NCI-H2227 (cell line): ENCODE measurements at regions not wholly inside any gene's neighbourhood (a gene's known extent, or its start where the extent isn't known, plus 50 kb on each side); places are given as distances from the start of the nearest gene placed in this dataset.
"Not testable (repeated sequence)": the region's sequence is repeated elsewhere in the genome, so short reads cannot be mapped to it uniquely, and the experiment has no call there.

Experiments used
- DNase-seq: peaks from one replicate; lab custom pipeline; 2025; ENCODE audit not compliant: unreplicated experiment; lab: John Stamatoyannopoulos, UW

DNA sequence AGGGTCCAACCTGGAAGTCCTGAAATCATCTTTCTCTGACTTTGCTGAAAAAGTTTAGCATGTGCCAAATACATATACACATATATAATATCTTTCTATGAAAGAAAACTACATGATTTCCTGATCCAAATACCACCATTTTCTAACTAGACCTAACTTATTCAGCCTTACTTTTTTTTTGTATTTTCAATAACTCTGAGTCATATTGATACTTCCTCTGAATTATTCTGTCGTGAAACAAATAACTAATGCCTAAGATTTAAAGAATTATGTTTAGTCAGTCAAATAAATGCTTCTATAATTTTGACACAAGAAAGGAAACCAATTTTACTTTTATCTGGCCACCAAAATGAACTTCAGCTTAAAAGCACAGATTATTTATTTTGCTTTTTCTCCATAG is 760.2 kb upstream of the GBE1 start:
- DNase-seq: no peak

- no peak for DNase-seq
Measured at GRCh38 chr3:82520846-82521245, 759.4 kb upstream of the GBE1 start.

DNA sequence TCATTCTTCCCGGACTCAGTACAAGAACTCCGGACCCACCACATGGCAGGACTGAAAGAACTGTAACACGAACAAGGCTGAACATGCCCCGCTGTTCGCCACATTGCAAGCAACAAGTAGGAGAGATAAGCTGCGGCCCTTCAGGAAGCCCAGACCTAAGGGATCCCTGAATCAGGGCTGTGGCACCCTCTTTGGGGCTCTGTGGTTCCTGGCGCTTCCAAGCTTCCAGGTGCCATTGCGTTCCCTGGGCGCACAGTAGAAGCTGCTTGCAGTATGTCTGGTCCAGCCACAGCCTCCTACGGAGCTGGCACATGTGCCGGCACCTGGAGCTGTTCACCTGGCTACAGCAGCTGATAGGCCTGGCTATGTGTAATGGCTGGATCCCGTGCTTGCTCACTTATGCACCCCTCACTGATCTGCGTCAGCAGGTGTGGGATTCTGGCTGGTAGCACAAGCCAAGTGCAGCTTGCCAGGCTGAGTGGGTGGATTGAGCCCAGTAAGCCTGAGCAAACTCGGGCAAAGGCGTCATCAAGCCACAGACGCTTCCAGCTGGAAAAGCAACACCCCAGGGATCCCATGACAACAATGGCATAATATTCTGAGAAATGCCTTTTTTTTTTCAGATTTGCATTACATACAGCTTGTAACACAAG is 748.6 kb upstream of the GBE1 start:
- DNase-seq: no peak

DNA sequence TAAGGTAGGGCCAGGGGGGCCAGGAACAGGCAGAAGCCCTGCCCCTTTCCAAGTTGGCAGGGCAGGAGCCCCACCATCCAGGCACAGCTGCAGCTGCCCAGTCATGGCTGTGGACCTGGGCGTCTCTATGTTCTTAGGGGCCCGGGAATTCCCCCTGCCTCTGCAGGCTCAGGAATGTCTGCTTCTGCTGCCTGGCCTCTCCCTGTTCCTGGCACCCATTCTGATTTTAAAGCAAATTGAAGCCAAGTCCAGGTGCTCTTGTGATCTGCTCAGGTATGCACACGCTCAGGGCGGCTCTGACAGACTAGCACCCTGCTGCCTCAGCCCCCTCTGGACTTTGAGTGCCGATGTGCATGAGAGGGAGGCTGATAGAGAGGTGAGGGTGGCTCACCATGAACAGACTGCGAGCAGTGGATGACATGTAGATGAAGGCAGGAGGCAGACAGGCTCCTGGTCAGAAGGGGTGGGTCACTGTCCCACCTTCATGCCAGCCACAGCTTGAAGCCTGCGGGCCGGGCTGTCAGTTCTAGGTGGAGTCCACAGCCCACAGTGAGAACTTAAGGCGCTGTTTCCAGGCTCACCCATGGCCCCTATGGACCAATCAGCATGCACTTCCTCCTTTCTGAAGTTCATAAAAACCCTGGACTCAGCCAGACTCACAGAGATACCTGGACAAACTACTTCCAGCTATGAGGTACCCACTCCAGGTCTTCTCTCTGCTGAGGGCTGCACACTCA is 747.8 kb upstream of the GBE1 start:
- no peak for DNase-seq

GRCh38 chr3:82506204-82506603 is 744.8 kb upstream of the GBE1 start:
- no peak for DNase-seq

DNA sequence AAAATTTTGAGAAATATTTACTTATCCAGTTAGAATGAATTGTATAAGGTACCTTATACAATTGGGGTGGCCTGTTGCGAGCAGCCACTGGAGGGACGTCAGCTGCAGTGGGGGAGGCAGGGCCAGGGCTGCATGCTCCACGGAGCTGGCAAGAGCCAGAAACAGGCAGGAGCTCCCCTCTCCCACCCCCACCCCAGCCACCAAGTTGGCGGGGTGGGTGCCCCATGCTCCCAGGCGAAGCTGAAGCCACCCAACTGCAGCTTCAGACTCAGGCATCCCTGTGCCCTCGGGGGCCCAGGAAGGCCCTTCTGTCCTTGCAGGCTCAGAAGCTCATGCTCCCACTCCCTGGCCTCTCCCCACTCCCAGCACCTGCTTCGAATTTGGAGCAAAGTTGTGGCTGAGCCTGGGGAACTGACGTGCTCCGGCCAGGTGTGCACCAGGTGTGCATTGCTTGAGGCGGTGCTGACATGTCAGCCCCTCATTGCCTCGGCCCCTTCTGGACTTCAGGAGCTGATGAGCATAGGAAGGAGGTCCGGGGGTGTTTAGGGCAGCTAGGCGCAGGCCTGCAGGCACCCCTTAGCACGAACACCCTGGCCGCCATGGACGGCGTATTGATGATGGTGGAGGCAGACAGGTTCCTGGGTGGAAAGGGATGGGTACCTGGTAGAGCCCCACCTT is 743.8 kb upstream of the GBE1 start:
- DNase-seq: no peak

GRCh38 chr3:82498186-82498585 is 736.7 kb upstream of the GBE1 start:
- DNase-seq: no peak

DNA sequence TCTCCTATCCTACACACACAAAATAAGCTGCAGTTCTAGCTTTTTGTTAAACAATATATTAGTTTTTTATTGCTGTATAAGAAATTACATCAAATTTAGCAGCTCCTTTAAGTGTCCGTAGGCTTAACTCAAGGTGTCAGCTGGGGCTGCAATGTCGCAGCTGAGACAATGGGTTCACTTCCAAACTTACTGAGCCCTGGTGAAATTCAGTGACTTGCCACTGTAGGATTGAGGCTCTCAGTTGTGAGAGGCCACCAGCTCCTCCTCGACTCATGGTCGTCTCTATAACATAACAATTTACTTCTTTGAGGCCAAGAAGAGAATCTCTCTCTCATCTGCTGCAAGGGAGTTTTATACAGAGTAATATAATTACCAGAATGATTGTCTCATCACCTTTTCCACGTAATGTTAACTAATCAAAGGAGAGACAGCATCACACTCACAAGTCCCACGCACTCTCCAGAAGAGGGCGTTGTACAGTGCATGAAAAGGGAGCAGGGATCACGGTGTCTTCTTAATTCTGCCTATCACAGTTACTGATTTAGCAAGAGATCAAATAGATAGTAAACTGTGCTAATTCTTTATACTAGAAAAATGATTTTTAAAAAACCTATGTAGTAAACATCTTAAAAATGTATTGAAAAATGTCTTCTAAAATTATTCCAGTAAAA is 735.6 kb upstream of the GBE1 start:
- DNase-seq: no peak

GRCh38 chr3:82495655-82496054 is 734.2 kb upstream of the GBE1 start:
- DNase-seq: no peak

DNA sequence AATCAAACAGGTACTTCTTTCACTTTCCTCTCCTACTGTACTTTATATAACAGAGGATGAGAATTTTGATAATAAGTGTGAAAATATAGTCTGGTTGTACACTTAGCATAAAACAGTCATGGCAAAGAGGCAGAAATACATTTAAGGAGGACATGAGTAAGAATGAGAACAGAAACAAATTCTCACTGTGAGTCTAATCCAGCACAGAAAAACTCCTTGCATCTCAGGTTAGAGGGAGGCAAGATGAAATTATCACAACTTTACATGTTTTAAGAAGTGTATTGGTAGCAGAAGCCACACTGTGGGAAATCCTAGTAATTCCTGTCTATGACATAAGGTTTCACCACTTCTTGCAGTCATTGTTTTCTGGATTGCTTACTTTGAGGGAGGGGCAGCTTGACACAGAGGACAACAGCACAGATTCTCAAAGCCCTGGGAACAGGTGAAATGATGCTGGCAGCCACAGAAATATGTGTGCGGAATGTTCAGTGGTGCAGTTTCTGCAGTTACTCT is 733.6 kb upstream of the GBE1 start:
- DNase-seq: no peak

DNA sequence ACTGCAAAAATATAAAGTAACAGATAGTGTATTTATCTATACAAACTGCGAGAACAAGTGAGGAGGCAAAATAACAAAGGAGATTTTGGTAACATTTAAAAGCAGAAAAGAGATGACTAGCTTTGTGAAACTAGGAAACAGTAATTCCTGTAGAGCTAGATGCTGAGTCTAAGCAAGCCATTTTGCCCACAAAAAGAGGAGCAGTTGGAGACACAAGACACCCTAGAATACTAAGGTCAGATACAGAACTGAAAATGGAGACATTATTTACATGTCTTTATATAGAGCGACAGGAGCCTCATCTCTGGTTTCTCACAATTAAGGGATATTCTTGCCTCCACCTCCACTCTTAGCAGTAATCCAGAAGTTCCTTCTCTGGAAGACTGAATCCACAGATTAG is 732.4 kb upstream of the GBE1 start:
- no peak for DNase-seq

DNA sequence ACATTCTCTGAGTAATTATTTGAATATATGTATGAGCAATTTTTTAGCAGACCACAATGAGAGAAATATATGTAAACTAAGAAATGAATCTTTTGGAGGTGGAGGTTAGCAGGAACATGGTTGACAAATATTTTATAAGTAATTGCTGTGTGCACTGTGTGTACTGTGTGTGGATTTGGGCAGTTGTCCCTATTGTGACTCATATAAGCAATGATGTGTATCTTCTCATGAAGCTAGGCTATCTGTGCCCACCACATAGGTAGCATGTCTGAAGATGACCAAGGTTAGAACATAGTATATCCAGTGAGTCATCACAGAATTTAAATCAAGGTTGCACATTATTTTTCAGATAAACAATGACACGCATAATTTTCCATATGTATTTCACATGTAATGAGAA is 713.9 kb upstream of the GBE1 start:
- DNase-seq: no peak

DNA sequence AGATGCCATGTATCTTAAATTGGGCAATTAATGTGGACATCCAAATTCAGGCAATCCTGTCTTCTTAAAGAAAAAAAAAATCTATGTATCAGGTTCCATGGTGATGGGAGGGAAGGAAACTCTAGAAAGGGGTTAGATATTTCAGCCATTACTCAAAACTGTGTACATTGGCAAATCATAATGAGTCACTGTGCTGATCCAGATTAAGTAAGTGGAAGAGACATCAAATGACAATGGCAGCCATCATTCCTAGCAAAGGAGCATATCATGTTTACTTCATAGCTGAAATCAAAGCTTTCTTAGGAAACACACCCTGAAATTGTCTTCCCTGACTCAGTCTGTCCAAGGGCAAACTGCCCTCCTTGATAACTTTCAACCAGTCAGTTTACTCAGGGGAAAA is 713.3 kb upstream of the GBE1 start:
- no peak for DNase-seq

DNA sequence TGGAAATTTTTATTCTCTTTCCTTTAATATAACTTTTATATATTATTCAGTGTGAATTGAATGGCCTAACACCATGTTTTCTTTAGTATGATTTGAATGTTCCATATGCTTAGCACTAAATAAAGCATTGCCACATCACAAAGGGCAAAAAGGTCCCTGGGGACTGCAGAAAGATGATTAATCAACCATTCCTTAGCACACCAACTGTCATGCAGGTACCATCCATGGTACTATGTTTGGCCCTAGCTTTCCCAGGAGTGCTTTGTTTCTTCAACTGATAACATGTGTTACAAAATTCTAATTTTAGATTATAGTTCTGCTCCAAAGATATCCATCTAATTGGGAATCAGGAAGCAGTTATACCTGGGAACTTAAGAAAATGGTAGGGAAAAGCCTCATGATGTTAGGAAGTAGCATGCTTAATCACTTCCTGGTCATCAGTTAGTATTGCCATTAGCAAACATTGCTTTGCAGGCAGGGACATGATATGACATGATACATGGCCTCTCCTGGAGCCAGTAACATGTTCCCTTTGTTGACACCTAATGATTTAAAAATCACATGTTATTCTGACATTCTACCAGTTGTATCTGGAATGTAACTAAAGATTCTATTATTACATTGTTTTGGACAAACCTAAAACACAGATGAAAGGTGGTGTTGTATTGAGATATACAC is 712.6 kb upstream of the GBE1 start:
- no peak for DNase-seq

DNA sequence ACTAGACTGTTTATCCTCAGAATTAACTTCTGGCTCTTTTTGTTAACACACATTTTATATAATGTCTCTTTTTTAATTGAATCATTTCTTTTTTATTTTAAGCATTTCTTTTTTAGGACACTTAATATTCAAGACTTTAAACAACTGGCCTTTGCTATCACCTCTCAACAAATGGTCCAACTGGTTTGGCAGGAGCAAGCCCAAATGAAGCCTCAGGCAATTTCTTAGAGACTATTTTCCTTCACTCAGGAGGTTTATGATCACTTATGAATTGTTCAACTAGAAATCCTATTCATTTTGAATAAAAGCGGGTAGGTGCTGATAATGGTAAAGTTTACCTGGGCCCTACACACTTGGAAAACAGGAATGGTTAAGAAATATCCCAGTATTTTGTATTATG is 705.6 kb upstream of the GBE1 start:
- DNase-seq: no peak

DNA sequence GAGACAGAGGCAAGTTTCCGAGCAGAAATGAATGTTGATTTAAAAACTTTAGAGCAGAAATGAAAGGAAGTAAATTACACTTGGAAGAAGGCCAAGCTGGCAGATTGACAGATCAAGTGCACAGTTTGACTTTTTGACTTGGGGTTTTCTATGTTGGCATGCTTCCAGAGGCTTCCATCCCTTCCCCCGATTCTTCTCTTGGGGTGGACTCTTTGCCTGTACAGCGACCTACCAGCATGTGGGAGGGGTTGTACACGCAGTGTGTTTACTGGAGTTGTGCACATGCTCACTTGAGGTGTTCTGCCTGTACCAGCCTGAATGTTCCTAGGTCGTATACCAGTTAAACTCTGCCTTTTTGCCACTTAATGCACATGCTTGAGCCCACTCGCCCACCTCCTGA is 701.5 kb upstream of the GBE1 start:
- DNase-seq: peak; percentile 9

DNA sequence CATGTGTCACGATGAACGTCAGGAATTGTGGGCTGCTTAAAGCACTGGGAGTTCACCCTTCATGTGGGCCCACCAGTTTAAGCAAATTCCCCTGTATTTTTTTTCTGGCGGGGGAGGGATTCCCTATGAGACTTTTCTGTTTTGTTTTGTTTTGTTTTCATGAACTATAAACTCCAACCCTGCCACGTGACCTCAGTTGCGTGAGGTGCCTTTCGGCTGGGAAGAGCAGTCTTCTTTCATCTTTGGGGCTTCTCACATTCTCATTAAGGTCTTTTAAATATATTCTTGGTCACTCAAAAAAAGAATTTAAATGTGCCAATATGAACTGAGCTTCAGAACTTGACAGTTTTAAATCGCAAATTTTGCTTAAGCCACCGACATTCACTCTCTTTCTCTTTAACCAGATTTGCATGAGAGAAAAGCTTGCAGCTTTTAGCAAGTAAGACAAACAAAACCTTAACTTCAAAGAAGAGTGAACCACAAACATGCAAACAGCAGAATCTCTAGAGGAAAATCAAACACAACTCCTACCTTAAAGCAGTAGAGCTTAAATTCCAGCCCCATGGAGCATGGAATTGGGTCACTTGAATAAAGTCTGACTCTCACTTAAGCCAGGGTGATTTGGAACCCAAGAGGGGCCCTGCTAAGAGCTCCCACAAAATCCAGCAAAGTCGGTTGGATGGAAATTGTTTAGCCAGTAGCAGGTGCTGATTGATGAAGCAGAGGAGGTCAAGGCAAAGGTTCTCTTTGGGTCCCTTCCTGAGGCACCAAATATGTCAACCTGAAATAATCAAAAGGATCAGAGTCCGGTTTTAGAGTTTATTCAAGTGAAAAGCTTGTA is 699.8 kb upstream of the GBE1 start:
- no peak for DNase-seq

DNA sequence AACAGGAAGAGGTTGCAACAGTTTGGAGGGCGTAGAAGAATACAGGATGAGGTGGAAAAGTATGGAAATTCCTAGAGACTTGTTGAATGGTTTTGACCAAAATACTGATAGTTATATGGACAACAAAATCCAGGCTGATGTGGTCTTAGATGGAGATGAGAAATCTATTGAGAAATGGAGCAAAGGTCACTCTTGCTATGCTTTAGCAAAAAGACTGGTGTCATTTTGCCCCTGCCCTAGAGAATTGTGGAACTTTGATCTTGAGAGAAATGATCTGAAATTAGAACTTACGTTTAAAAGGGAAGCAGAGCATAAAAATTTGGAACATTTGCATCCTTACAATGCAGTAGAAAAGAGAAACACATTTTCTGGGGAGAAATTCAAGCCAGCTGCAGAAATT is 686.9 kb upstream of the GBE1 start:
- no peak for DNase-seq

DNA sequence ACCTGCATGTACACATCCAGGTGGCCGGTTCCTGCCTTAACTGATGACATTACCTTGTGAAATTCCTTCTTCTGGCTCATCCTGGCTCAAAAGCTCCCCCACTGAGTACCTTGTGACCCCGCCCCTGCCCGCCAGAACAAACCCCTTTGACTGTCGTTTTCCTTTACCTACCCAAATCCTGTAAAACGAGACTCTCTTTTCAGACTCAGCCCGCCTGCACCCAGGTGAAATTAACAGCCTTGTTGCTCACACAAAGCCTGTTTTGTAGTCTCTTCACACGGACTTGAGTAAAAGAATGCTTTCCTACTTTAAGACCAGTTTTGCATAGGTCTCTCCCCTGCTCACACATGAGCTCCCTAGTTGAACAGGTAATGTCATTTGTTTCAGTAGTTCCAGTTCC is 667.4 kb upstream of the GBE1 start:
- not testable (repeated sequence) for DNase-seq

DNA sequence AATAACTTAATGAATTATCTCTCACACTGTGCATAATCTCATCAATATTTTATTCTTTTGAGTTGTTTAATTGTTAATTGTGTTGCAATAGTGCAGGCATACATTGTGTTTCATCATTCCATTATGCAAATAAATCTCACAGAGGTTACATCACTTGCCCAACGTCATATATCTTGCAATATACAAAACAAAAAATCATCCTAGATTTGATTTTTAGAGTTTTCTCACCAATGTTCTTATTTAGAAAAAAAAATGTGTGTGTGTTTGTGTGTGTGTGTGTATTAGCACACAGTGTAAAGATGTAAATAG is 662.5 kb upstream of the GBE1 start:
- no peak for DNase-seq
